Gastrocnemius medialis (tissue), 4 donors: ENCODE measurements at regions not wholly inside any gene's neighbourhood (a gene's known extent, or its start where the extent isn't known, plus 50 kb on each side); places are given as distances from the start of the nearest gene placed in this dataset.

ENCODE experiments used
- POLR2A ChIP-seq, 2 donors: fragments of 450-650 bp; IDR thresholded peaks; one replicate each; pipeline ENCODE4 v1.6.1; 2017; ENCODE audit warnings: antibody characterized with exemption in 2 of 2, mild to moderate bottlenecking in 2 of 2, moderate library complexity in 2 of 2
- TF ChIP-seq, protein P1 (sequence below), 5 experiments: fragments of 450-650 bp in 3 of 5; fragments of 200-600 bp in 2 of 5; sonication (generic) in 2 of 5; IDR thresholded peaks in 4 of 5; conservative IDR thresholded peaks in 1 of 5; 1 replicate in 4 of 5; 2 replicates in 1 of 5; pipeline ENCODE4 v1.5.1; 2016 to 2019; ENCODE audit warnings: antibody characterized with exemption in 5 of 5, mild to moderate bottlenecking in 3 of 5, moderate library complexity in 3 of 5

DNA sequence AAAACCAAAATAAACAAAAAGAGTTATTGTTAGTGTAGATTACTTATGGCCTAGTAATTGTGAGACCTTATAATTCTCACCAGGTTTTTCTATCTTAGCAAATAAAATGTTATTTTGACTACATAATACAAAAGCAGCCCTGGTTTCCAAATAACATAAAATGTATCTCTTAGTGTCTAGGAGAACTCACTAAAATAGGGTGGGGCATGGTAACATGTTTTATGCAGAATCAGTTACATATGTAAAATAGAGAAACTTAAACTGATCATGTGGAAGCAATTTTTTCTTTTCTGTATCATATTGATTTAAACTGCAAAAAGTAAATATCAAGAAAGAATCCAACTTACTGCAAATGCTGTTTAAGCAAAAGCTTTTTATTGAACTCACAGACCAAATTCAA is 431.1 kb upstream of the ALCAM start:
- TF ChIP-seq, protein P1, sequence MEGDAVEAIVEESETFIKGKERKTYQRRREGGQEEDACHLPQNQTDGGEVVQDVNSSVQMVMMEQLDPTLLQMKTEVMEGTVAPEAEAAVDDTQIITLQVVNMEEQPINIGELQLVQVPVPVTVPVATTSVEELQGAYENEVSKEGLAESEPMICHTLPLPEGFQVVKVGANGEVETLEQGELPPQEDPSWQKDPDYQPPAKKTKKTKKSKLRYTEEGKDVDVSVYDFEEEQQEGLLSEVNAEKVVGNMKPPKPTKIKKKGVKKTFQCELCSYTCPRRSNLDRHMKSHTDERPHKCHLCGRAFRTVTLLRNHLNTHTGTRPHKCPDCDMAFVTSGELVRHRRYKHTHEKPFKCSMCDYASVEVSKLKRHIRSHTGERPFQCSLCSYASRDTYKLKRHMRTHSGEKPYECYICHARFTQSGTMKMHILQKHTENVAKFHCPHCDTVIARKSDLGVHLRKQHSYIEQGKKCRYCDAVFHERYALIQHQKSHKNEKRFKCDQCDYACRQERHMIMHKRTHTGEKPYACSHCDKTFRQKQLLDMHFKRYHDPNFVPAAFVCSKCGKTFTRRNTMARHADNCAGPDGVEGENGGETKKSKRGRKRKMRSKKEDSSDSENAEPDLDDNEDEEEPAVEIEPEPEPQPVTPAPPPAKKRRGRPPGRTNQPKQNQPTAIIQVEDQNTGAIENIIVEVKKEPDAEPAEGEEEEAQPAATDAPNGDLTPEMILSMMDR (IDR thresholded peaks at IDR 0.05 in 4 of 5, conservative IDR thresholded peaks at IDR 0.05 in 1 of 5), result no peak
- no peak for TF ChIP-seq POLR2A (IDR thresholded peaks at IDR 0.05)
